ENCODE measurements at regions not wholly inside any gene's neighbourhood (a gene's known extent, or its start where the extent isn't known, plus 50 kb on each side); places are given as distances from the start of the nearest gene placed in this dataset.

GRCh38 chr7:21064698-21065648, 278.3 kb upstream of the SP8 start:
- TF ChIP-seq, protein P1, sequence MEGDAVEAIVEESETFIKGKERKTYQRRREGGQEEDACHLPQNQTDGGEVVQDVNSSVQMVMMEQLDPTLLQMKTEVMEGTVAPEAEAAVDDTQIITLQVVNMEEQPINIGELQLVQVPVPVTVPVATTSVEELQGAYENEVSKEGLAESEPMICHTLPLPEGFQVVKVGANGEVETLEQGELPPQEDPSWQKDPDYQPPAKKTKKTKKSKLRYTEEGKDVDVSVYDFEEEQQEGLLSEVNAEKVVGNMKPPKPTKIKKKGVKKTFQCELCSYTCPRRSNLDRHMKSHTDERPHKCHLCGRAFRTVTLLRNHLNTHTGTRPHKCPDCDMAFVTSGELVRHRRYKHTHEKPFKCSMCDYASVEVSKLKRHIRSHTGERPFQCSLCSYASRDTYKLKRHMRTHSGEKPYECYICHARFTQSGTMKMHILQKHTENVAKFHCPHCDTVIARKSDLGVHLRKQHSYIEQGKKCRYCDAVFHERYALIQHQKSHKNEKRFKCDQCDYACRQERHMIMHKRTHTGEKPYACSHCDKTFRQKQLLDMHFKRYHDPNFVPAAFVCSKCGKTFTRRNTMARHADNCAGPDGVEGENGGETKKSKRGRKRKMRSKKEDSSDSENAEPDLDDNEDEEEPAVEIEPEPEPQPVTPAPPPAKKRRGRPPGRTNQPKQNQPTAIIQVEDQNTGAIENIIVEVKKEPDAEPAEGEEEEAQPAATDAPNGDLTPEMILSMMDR (conservative IDR thresholded peaks at IDR 0.05; ENCODE audit: low read length) = no peak
- TF ChIP-seq EZH2phosphoT487 (IDR thresholded peaks at IDR 0.05; ENCODE audit: borderline replicate concordance) = no peak
